Mesodermal cell (in vitro differentiated cells): ENCODE measurements at regions not wholly inside any gene's neighbourhood (a gene's known extent, or its start where the extent isn't known, plus 50 kb on each side); places are given as distances from the start of the nearest gene placed in this dataset.
"Not testable (repeated sequence)": the region's sequence is repeated elsewhere in the genome, so short reads cannot be mapped to it uniquely, and the experiment has no call there.

Experiments
- H3K27ac ChIP-seq: 2 replicates; pipeline ENCODE4 v1.7.0; 2013; ENCODE audit warnings: mild to moderate bottlenecking, low read depth, low read length, moderate library complexity; ENCODE audit not compliant: severe bottlenecking
- H3K36me3 ChIP-seq: 2 replicates; pipeline ENCODE4 v1.7.1; 2013; ENCODE audit warnings: mild to moderate bottlenecking, low read length, moderate library complexity; ENCODE audit not compliant: control insufficient read depth, insufficient read depth
- H3K4me1 ChIP-seq: one replicate; pipeline ENCODE4 v1.7.1; 2013; ENCODE audit warnings: mild to moderate bottlenecking, low read length; ENCODE audit not compliant: insufficient read depth, control insufficient read depth, poor library complexity, severe bottlenecking
- H3K4me3 ChIP-seq: 2 replicates; pipeline ENCODE4 v1.7.0; 2013; ENCODE audit warnings: low read length, control low read depth, mild to moderate bottlenecking; ENCODE audit not compliant: insufficient read depth, poor library complexity, severe bottlenecking; ENCODE audit errors: extremely low read depth
- H3K9me3 ChIP-seq: 2 replicates; pipeline ENCODE4 v1.7.1; 2013; ENCODE audit warnings: mild to moderate bottlenecking, low read length, moderate library complexity; ENCODE audit not compliant: control insufficient read depth
- WGBS, 2 experiments: methylation state at CpG; one replicate each; pipeline ENCODE4 v1.1.5; 2013; ENCODE audit warnings: missing lambda C conversion rate in 2 of 2; ENCODE audit not compliant: insufficient coverage in 2 of 2; 5-methylcytosine and 5-hydroxymethylcytosine counted together

DNA sequence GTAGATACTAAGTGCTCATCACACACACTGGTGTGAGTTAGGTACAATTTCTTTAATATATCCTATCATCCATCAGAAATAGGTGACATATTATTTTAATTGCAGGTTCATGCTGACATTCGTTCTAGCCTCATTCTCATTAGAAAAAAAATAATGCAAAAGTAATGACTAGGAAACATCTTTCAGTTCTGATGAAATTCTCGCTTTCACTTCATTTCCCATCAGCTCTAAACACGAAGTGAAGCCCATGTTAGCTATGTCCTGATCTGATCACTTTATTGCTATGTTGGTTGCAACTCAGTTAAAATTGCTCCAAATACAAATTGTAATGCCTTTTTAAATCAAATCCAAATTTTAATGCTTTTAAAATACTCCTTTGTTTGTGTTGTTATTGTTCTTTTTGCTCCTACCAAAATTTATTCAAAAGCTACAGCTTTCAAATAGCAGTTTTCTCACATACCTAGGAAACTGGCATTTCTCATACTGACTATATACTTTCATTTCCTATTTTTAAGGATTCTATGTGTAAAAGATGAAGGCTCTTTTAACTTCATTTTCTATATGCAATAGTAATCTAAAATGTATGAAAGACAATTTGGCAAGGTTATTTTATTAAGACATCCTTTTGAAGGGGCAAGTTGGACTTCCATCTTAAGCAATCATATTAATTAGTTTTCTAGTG lies 1237.8 kb upstream of the ACO1 start:
- 93% methylated on average over 2 of the region's 3 CpGs; no CpG with 5 or more reads in 1 of the 2 experiments for WGBS, 2 experiments
- Histone ChIP-seq H3K36me3 (no peaks in the 10 kb centered on the region), H3K4me1 (no peaks in the 10 kb centered on the region), H3K27ac (no peak overlapping the region), H3K4me3 (no peak overlapping the region), H3K9me3 (no peaks in the 10 kb centered on the region)

DNA sequence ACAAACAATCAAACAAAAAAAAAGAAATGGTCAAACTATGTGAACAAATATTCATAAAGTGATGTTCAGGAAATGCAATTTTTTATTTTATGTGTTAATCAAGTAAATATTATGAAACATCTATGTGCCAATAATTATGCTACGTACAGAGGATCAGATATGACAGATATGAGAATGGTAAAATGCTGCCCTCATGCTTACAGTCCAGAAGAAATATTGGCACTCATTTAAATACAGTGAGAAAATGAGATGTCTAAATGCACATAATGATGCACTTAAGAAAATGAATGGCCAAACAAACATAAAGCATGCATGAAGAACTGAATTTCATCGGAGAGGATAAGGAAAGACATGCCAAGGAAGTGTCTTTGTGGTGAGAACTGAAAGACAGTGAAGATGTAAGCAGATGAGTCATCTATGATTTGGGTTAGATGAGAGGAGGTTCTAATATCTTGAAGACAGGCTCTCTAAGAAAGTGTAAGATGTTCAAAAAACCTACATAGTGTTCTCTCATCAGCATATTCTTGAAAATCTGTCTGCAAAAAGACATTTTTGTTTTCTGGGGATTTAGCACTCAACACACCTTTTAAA lies 1231.1 kb upstream of the ACO1 start:
- Histone ChIP-seq H3K36me3 (no peaks in the 10 kb centered on the region), H3K9me3 (no peaks in the 10 kb centered on the region), H3K27ac (no peak overlapping the region), H3K4me1 (no peaks in the 10 kb centered on the region), H3K4me3 (no peak overlapping the region)
- WGBS, 2 experiments: 50 to 90% methylated on average over 1 of the region's 2 CpGs

DNA sequence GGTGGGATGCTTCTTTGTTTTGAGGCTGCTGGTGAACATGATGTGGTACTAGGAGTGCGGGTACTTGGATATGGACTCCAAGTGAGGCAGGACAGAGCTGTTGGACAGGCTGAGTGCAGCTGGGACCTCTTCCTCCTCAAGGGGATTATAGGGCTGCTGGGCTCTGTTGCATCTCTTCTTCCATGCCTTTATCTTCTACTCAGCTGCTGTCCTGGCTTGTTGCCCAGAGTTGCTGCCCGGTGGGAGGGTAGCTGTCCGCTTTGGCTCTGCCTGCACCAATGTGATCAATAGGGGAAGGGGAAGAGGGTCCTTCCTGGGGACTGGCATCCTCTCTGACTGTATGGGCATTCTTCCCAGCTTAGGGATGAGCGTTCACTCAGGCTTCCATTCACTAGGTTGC lies 1217.9 kb upstream of the ACO1 start:
- Histone ChIP-seq H3K27ac (no peak overlapping the region), H3K9me3 (no peaks in the 10 kb centered on the region), H3K4me3 (no peak overlapping the region), H3K36me3 (no peaks in the 10 kb centered on the region), H3K4me1 (no peaks in the 10 kb centered on the region)
- WGBS, 2 experiments: 89 to 100% methylated on average over 1 of the region's 4 CpGs

DNA sequence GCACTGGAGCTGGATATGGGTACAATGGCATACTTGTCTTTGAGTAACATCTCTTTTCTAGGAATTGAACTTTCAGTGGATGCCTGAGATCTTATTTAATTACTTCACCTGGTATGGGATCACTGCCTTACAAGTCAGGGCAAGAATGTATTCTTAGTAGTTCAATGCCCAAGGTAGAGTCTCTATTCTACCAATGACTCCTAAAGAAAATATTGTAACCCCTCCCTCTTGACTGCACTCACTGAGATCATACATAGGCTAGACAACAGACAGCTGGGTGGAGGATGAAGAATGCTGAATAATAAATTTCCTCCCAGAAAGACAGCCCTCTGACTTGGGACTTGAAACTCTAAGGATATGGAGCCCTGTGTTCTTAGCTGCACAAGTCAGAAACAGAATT lies 1216.3 kb upstream of the ACO1 start:
- H3K9me3 ChIP-seq: no peaks in the 10 kb centered on the region
- H3K4me1 ChIP-seq: no peaks in the 10 kb centered on the region
- H3K27ac ChIP-seq: no peak overlapping the region

DNA sequence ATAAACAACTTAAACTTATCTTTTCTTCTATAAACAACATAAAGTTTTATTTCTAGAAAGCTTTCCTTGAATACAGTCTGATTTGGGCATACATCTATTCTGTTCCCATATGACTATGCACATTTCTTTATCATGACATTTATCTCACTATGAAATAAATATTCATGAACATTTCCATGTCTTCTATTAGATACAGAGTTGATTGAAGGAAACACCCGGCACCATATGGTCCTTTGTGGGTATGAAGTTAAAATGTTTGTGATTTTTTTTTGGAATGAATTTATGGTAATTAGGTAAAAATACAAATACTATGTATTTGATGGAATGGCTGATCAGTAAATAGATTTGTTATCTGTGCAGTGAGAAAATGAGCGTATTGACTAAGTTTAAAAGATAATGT lies 1209.8 kb upstream of the ACO1 start:
- H3K9me3 ChIP-seq: no peaks in the 10 kb centered on the region
- H3K36me3 ChIP-seq: no peaks in the 10 kb centered on the region
- H3K27ac ChIP-seq: no peak overlapping the region
- no peaks in the 10 kb centered on the region for H3K4me1 ChIP-seq
- 80% methylated on average over 1 of the region's 2 CpGs; no CpG with 5 or more reads in 1 of the 2 experiments for WGBS, 2 experiments
- no peak overlapping the region for H3K4me3 ChIP-seq

More for the DNA sequence above, 1216.3 kb upstream of the ACO1 start:
- no peaks in the 10 kb centered on the region for H3K36me3 ChIP-seq
- H3K4me3 ChIP-seq: no peak overlapping the region

DNA sequence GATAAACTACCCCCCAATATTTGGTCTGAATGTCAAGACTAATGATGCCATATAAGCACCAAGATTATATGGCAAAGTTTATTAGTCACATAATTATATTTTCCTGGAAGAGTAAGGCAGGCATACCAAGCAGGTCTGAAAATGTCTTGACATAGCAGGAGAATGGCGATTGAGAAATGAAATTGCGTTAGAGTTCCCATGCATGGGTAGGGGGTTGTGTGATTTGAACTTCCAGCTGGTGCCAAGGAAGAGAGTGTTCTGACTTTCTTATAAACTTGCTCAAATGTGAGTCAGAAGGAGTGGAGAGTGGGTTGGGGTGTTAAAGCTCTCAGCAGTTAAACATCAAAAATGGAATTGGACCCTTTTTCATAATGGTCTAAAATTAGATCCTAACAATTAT lies 1200.6 kb upstream of the ACO1 start:
- H3K36me3 ChIP-seq: no peaks in the 10 kb centered on the region
- 83% methylated on average over 2 of the region's 2 CpGs; no CpG with 5 or more reads in 1 of the 2 experiments for WGBS, 2 experiments
- no peak overlapping the region for H3K27ac ChIP-seq
- H3K4me1 ChIP-seq: no peaks in the 10 kb centered on the region
- H3K9me3 ChIP-seq: no peaks in the 10 kb centered on the region
- no peak overlapping the region for H3K4me3 ChIP-seq

DNA sequence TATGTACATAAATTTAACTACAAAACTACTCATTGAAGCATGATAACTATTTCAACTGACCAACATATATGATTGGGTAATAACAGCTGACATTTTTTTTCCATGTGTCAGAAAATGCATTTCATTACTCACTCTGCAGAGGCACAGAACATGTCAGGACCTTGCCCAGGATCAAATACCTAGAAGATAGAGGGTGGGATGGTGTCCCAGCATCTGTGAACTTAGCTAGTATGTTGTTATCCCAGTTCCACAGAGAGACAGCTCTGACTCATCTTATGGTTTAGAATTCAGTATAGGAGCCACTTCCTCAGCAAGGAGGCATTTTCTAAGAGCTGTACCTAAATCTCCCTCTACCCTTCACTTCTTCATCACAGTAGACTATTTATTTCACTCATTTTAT lies 1198.6 kb upstream of the ACO1 start:
- no peaks in the 10 kb centered on the region for H3K9me3 ChIP-seq
- no peaks in the 10 kb centered on the region for H3K36me3 ChIP-seq
- no peak overlapping the region for H3K4me3 ChIP-seq
- no peak overlapping the region for H3K27ac ChIP-seq
- no peaks in the 10 kb centered on the region for H3K4me1 ChIP-seq

DNA sequence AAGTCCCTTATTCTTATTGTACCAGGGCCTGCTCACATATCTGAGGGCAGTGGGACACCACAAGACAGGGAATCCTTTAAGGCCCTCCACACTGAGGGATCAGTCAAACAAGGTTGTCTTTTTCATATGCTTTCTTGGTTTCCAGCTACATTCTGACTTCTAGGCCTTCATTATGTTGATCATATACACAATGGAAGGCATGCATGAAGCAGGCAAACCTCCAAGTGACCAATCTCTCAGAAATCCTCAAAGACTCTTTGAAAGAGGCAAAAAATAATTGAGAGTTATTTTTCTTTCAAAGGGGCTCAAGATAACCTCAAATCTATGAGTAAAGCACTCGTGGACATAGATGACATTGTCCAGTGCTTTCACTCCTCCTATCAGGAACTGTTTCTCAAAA lies 1195.9 kb upstream of the ACO1 start:
- WGBS, 2 experiments: no CpG with 5 or more reads among the region's 1 CpG
- Histone ChIP-seq H3K36me3 (no peaks in the 10 kb centered on the region), H3K4me1 (no peaks in the 10 kb centered on the region), H3K27ac (no peak overlapping the region), H3K9me3 (no peaks in the 10 kb centered on the region), H3K4me3 (no peak overlapping the region)

DNA sequence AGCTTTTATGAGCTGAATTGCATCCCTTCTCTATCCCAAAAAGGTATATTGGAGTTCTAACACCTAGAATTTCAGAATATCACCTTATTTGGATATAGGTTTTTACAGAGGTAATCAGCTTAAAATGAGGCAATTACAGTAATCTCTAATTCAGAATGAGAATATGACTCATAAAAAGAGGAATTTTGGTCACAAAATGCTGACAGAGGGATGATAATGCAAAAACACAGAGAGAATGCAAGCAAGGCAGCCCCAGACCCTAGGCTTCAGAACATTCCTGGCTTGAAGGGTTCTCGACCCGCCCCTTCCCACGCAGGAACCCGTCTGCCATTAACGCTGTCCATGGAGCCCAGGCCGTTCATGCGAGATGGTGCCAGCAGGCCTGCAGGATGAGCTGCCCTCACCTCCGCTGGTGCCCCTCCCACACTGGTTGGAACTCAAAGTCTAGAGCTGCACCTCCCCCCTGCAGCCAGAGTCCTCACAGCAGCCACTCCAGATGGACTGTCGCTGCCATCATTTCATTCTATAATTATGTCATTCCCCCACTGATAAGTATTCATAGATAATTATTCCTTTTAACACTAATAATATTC lies 1173.4 kb upstream of the ACO1 start:
- no peaks in the 10 kb centered on the region for H3K4me1 ChIP-seq
- H3K36me3 ChIP-seq: no peaks in the 10 kb centered on the region
- H3K9me3 ChIP-seq: no peaks in the 10 kb centered on the region
- WGBS, 2 experiments: 77 to 82% methylated on average over 8 of the region's 9 CpGs
- no peak overlapping the region for H3K4me3 ChIP-seq
- H3K27ac ChIP-seq: no peak overlapping the region

DNA sequence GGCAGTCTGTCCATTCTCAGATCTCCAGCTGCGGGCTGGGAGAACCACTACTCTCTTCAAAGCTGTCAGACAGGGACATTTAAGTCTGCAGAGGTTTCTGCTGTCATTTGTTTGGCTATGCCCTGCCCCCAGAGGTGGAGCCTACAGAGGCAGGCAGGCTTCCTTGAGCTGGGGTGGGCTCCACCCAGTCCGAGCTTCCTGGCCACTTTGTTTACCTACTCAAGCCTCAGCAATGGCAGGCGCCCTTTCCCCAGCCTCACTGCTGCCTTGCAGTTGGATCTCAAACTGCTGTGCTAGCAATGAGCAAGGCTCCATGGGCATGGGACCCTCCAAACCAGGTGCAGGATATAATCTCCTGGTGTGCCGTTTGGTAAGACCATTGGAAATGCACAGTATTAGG lies 1154.5 kb upstream of the ACO1 start:
- H3K9me3 ChIP-seq, H3K27ac ChIP-seq, H3K4me1 ChIP-seq, H3K4me3 ChIP-seq, H3K36me3 ChIP-seq: not testable (repeated sequence)
- WGBS, 2 experiments: 50 to 79% methylated on average over 2 of the region's 4 CpGs

DNA sequence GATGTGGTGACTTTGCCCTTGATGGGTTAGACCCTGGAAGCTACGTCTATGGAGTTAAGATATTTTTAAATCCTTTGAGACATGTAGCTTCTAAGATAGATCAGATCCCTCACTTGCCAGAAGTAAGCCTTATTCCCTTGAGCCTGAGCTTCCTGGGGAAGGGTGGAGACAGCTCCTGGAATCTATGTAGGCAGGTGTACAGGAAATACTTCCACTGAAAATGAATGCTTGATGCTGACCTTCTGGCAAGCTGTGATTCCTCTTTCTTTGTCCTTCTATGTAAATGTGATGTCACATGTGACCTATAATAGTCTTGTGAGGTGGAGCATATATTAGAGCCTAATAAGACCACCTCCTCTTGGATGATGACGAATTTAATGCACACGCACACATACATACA lies 1152.0 kb upstream of the ACO1 start:
- Histone ChIP-seq H3K9me3 (peaks cover 7% of the 10 kb centered on the region), H3K27ac (no peak overlapping the region), H3K4me3 (no peak overlapping the region), H3K36me3 (no peaks in the 10 kb centered on the region), H3K4me1 (no peaks in the 10 kb centered on the region)
- 93% methylated on average over 3 of the region's 3 CpGs; no CpG with 5 or more reads in 1 of the 2 experiments for WGBS, 2 experiments
